EL (cell line): ENCODE measurements at regions not wholly inside any gene's neighbourhood (a gene's known extent, or its start where the extent isn't known, plus 50 kb on each side); places are given as distances from the start of the nearest gene placed in this dataset.

ENCODE experiments used
- DNase-seq: peaks from one replicate; pipeline ENCODE4 v3.0.0-alpha.2; 2016

- no peak for DNase-seq
Observed at GRCh38 chr12:75633789-75634188, 122.4 kb upstream of the KRR1 start.

GRCh38 chr12:75632442-75632841 lies 121.0 kb upstream of the KRR1 start:
- DNase-seq: no peak

DNA sequence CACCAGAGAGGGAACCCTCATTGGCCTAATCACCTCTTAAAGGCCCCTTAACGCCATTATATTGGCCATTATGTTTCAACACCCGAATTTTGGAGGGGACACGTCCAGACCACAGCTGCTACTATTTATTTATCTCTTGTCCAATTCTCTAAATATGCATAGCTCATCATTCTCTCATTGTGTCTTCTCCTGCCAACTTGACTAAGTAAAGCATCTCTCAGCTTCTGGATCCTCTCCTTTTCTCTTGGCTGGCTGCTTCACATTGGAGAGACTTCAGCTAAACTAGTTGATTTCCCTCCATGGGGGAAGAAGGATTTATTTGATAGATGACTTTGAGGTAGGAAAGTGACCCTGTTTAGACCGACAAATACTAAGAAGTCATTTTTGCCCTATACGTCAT lies 120.4 kb upstream of the KRR1 start:
- no peak for DNase-seq

DNA sequence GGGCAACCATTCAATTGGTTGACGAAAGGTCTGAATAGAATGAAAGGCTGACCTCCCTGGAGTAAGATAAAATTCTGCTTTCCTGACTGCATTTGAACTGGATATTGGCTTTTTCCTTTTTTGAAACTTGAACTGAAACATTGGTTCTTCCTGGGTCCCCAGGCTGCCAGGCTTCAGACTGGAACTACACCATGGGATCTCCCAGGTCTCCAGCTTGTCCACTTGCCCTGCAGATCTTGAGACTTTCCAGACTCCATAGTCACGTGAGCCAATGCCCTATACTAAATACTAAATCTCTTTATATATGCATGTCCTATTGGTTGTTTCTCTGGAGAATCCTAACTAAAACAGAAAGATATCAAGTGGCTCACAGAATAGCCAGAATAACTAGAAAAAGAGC lies 118.7 kb upstream of the KRR1 start:
- DNase-seq: no peak

- DNase-seq: no peak
Observed at GRCh38 chr12:75628916-75629315, 117.5 kb upstream of the KRR1 start.

GRCh38 chr12:75628511-75628910 lies 117.1 kb upstream of the KRR1 start:
- DNase-seq: no peak

- DNase-seq: peak; percentile 78
Observed at GRCh38 chr12:75623631-75624154, 112.3 kb upstream of the KRR1 start.

DNA sequence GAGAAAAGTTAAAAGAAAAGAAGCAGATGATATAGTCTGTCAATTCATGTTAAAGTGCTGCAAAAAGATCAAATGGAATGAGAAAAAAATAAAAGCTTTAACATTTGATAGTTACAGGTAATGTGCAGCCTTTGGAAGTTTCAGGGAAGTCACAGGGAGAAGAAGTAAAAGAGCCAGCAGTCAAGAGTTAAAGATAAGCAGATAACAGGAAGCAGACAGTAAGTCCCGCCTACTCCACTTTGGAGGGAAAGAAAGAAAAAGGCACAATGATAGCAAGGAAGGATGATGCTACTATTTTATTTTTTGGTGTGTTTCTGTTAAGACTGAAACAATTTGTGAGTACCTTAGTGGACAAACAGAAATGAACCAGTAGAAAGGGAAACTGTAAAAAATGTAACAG lies 111.1 kb upstream of the KRR1 start:
- DNase-seq: no peak

DNA sequence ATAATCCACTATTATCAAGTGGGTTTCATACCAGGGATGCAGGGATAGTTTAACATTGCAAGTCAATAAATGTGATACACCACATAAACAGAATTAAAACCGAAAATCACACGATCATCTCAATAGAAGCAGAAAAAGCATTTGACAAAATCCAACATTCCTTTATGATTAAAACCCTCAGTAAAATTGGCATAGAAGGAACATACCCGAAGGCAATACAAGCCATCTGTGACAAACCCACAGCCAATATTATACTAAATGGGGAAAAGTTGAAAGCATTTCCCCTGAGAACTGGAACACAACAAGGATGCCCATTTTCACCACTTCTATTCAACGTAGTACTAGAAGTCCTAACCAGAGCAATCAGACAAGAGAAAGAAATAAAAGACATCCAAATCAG lies 103.0 kb upstream of the KRR1 start:
- DNase-seq: peak; percentile 4

GRCh38 chr12:75613981-75614380 lies 102.6 kb upstream of the KRR1 start:
- peak; percentile 26 for DNase-seq

GRCh38 chr12:75611041-75611440 lies 99.6 kb upstream of the KRR1 start:
- DNase-seq: no peak

DNA sequence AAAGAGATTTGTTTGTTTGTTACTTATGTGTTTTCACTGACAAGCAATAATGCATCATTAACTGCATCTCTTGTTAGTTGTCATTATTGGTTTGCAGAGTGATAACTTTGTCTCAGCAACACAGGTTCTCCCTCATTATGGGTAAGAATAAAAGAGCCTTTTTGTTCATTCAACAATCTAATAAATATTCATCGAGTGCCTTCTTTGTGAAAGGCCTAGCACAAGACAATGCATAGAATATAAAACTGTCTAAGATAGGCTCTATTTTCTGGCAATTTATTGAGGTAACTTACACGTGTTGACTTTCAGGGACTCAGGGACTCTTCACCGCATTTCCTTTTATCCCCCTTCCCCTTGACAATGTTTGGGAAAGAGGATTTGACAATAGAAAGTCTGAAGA lies 95.5 kb upstream of the KRR1 start:
- DNase-seq: no peak

DNA sequence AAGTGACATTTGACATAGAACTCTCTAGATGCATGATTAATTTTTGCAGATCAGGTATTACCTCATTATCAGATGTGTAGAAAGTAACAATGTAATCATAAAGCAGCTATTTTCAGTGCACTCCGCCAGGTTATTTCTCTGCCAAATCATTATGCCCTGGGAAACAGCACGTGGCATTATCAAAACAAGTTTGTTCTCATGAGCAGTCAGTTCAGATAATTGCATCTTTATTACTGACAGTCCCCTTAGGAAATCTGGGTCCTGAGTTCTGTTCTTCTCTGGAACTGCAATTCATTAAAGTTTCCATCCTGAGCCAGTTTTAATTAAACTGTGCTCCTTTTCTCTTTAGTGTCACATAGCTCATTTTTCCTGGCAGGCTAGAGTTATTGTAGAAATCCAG lies 94.7 kb upstream of the KRR1 start:
- DNase-seq: no peak

DNA sequence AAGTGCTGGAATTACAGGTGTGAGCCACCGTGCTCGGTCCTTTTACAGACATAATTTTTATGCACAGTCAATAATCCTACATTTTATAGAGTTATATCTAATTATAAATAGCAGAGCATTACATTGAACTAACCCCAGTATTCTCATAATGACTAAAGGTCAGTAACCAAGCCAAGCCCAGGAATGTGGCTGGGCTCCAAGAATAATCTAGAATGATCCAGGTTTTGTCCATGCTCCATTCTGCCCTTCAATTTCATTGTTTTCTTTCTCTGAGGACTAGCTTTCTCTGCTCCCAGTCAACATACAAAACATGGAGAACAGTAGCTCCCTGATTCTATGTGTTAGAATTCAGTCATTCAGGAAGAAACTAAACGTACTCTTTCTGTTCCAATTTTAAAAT lies 92.1 kb upstream of the KRR1 start:
- DNase-seq: peak; percentile 31

DNA sequence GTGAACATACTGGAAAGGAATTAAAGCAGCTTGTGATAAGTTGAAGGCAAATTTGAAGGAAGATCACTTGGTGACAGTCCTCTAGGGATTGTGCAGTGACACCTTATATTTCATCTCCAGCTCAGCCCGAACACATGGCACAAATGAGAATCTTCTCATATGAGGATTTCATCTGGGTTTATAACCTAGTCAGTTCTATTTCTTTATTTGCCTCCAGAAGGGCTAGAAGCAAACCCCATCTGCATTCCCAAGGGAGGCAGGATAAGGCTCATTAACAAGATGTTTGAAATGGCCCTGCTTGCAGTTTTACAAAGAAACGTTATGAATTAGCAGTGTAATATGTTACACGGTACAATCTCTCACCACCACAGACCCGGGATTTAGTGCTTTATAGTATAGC lies 90.7 kb upstream of the KRR1 start:
- DNase-seq: no peak

- DNase-seq: no peak
Observed at GRCh38 chr12:75600146-75600545, 88.7 kb upstream of the KRR1 start.

DNA sequence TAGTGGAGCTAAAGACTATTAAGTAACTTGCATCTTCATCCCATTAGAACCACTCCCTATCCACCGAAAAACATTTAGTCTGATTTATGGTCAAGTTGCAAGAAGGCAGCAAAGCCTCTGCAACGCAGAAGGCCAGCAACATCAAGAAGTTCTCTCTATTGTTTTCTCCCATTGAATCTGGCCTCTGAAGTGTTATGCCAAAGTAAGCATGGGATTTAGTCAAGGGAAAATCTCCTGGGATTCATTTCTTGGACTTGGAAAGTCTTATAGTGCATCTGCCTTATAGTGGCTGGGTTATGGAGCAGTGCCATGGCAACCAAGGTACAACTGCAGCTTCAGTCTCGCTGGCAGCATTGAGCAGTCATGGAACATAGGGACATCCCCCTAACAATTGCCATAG lies 87.7 kb upstream of the KRR1 start:
- DNase-seq: no peak

- DNase-seq: no peak
Observed at GRCh38 chr12:75596406-75596805, 85.0 kb upstream of the KRR1 start.

DNA sequence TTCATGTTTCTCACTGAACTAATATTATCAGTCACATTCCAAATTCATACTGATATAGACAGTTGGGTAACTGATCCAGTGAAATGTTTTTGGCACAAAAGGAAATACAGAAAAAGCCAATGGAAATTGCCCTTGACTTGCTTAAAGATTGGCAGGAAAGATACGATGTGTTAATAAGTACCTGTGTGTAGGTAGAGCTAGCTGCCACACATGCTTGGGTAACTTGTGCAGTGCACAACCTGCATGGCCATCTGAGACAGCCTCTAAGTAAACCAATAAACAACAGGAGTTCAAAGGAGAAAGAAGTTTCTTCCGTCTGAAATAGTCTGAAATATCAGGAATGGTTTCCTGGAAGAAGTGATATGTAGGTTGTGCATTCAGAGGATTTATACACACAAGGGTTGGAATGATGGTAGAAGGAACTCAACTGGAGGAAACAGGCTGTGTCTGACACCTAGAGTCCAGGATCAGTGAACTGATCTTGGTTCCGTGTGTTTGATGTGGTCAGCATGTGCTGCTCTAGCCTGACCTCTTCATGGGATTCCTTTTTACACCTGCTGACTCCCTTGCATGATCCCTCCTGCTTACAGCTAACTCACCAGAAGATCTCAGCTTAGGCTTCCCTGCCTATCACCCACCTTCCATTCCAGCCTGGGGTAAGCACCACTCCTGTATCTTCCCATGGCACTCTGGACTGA lies 81.4 kb upstream of the KRR1 start:
- DNase-seq: no peak

GRCh38 chr12:75592086-75592485 lies 80.7 kb upstream of the KRR1 start:
- DNase-seq: no peak

DNA sequence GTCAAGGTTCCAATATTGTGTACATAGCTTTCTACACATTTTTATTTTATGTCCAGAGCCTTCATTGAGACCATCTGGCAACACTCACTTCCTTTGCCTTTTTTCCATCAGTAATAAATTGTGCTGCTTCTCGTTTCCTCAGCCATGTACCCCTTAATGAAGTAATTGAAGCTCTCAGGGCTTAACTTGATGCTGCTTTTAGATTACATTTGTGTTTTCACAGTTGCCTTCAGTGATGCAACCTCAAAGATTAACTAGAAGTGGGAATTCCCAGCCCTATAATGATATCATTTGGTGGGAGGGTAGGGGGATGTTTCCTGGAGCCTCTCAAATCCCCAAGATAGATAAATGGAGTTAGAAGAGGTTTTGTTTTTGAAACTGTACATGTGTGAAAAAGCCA lies 80.2 kb upstream of the KRR1 start:
- DNase-seq: no peak

DNA sequence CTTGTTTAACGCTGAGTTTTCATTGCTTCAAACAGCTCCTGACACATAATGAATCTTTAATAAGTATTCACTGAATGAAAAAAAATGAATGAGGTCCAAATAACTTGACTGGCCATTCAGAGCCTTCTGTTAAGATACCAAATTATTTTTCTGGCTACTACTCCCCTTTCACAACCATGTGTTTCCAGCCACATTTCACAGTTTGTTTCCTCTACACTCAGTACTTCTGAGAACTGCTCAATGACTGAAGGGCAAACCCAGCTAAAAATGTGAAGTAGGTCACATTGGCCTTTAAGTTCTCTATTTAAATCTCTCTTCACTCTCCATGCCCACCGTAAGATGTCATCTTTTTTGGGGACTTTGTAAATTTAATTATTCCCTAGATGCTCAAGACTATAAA lies 78.4 kb upstream of the KRR1 start:
- no peak for DNase-seq

DNA sequence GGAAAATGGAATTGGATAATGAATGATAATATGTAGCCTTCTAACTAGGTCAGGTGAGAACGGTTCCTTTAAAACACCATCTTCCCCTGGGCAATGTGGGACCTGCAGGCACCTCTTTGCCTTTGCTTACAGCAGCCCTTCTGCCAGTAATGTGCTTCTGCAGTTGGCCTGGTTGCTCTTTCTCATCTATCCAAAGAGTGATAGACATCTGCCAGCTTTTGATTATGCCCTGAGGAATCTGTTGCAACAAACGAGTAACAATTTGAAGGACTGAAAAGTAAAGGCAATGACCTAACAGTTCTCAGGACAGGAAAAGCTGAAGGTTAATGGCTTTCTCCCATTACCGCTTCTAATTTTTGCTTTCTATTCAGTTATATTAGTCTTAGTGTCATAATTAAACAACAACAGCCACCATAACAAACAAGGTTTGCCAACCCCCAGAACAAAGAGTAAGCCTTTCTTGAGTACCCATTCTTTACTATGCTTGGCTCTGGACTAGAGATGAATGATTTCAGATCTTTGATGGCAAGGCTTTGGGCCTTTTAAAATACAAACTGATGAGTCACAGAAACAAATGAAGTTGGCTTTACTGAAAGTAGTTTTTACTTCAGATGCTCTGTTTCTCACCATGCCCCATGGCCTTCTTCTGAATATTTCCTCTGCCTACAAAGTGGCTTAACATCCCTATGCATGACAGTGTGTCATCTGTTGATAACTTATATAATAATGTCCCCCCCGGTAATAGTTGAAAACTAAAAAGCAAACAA lies 76.1 kb upstream of the KRR1 start:
- peak; percentile 25 for DNase-seq

DNA sequence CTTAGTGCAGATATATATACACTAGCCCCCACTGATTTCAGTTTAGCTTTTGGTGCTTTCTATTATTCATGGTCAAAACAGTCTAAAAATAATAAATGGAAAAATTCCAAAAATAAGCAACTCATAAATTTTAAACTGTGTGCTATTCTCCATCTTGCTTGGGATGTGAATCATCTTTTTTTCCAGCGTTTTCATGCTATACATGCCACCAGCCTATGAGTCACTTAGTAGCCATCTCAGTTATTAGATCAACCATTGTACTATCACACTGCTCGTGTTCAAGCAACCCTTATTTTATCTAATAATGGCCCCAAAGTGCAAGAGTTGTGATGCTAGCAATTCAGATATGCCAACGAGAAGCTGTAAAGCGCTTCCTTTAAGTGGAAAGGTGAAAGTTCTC lies 73.9 kb upstream of the KRR1 start:
- peak; percentile 91 for DNase-seq

- DNase-seq: no peak
Observed at GRCh38 chr12:75583355-75583754, 71.9 kb upstream of the KRR1 start.
